ENCODE measurements at regions not wholly inside any gene's neighbourhood (a gene's known extent, or its start where the extent isn't known, plus 50 kb on each side); places are given as distances from the start of the nearest gene placed in this dataset.
"Not testable (repeated sequence)": the region's sequence is repeated elsewhere in the genome, so short reads cannot be mapped to it uniquely, and the experiment has no call there.

DNA sequence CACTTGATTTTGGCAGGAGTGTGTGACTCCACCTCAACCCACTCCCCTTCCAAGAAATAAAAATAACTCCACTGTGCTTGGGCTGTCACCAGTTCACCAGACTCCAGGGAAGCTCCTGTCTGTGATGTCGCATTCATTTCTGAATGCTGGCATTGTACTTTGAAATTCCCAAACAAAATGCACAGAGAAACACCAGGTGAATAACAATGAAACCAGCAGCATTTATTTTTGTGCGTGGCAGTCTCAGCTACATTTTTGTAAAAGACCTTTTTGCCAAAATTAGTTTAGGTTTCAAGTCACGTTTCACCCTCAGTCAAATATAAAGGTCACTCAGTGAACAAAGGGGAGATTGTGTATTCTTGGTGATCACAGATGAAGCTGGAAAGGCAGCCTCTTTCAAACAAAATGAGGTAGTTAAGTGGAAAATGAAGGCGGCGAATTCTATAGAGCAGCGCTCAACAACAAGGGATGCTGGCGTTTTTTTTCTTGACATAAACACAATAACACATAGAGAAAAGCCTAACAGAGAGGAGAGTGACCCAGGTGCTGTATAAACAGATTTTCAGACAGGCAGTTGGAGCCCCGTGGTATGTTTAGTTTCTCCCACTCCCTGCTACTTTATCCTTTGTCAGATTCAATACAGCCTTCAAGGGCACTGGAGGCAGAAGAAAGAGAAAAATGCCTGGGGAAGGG is 210.3 kb upstream of the GCFC2 start:
- DNase-seq (ENCODE audit: low read depth, low spot score), result peak; percentile 21

DNA sequence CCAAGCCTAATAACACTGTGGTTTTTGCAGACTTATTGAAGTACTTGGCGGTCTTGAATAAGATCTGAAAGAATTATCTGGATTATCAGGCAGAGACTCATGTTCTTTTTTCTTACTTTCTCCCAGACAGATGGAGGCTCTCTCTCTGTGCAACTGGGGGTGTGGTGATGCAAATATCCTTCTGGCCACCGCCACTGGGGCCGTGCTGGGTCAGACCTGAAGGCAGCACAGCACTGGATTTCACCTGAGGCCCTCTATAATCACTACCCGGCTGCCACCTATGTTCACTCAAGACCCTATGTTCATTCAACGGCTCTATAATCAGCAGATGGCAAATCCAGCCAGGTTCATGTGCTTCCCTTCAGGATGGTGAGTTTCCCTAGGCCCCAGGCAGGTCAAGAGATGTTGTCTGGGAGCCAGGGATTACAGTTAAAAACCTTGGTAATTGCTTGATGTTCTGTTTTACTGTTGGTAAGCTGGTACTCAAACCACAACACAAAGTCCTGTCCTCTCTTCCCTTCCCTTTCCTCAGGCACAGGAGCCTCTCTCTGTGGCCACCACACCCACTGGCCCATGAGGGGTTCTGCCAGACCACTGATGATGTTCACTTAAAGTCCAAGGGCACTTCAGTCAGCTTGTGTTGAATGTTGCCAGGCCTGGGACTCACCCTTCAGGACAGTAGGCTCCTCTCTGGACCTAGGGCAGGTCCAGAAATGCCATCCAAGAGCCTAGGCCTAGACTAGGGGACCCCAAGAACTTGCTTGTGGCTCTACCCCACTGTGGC is 205.3 kb upstream of the GCFC2 start:
- no peak for DNase-seq (ENCODE audit: low read depth, low spot score)

DNA sequence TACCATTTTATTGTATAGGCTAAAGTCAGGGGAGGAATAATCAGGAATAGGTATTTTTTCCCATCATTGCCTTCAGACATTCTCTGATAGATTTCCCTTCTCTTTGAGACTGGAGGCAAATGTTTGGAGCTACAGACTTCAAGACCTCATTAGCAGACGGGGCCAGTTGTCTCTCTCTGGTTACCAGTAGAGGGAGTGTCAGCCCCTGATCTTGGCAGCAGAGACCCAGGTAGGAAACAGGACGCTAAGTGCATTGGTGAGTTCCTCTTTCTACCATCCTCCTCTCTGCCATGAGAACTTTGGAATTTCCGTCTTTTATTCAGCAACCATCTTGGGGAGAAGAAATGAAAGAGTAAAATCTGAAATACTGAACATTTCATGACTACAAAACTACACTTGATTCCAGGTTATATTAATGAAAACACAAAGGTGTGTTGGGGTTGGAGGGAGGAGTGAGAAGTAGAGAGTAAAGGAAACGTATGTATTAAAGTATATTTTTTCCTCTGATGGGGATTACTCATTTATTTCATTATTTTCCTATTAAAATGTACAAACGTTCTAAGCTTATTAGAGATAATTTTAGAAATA is 186.2 kb upstream of the GCFC2 start:
- DNase-seq (ENCODE audit: low read depth, low spot score), result peak; percentile 46

DNA sequence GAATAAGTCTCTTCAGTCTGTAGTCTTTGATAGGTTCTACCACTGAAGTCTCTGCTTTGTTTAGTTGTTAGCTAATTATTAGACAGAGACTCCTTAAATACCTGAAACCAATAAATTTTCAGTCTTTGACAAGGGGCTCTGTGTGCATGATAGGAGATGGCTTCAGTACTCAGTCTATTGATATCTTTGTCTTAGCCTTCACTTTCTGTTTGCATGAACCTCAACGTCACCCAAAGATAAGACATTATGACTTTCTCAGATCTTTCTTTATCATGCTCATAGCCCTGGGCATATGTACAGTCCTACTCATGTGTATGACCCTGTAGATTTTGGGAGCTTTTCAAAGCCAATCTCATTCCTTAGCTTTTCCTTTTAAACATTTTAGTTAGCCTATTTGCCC is 183.5 kb upstream of the GCFC2 start:
- DNase-seq (ENCODE audit: low read depth, low spot score), result no peak

DNA sequence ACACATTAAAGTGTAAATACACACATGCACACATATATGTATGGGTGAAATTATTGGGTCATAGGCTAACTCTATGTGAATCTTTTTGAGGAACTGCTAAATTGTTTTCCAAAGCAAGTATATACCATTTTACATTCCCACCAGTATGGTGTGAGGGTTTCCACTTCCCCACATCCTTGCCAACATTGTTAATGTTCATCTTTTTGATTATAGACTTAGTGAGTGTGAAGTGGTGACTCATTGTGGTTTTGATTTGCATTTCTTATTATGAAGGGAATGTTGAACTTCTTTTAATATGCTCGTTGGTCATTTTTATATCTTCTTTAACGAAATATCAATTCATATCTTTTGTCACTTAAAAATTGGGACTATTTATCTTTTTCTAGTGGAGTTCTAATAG is 181.8 kb upstream of the GCFC2 start:
- DNase-seq (ENCODE audit: low read depth, low spot score), result peak; percentile 25

DNA sequence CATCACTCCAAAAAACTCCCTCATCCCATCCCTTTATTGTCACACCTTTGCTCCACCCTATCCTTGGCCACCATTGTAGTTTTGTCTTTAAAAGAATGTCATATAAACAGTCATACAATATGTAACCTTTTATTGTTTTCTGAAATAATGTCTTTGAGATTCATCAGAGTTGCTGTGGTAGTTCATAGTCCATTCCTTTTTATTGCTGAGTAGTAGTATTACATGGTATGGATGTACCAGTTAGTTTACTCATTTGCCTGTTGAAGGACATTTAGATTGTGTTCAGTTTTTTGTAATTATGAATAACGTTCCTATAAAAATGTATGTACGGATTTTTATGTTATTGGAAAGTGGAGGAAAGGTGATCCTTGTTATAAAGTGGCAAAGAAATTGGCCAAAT is 171.8 kb upstream of the GCFC2 start:
- no peak for DNase-seq (ENCODE audit: low read depth, low spot score)

DNA sequence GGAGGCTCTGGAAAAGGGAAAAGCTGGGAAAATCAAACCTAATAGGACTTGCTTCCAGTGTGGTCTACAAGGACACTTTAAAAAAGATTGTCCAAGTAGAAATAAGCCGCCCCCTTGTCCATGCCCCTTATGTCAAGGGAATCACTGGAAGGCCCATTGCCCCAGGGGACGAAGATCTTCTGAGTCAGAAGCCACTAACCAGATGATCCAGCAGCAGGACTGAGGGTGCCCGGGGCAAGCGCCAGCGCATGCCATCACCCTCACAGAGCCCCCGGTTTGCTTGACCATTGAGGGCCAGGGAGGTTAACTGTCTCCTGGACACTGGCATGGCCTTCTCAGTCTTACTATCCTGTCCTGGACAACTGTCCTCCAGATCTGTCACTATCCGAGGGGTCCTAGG is 164.9 kb upstream of the GCFC2 start:
- not testable (repeated sequence) for DNase-seq (ENCODE audit: low read depth, low spot score)

DNA sequence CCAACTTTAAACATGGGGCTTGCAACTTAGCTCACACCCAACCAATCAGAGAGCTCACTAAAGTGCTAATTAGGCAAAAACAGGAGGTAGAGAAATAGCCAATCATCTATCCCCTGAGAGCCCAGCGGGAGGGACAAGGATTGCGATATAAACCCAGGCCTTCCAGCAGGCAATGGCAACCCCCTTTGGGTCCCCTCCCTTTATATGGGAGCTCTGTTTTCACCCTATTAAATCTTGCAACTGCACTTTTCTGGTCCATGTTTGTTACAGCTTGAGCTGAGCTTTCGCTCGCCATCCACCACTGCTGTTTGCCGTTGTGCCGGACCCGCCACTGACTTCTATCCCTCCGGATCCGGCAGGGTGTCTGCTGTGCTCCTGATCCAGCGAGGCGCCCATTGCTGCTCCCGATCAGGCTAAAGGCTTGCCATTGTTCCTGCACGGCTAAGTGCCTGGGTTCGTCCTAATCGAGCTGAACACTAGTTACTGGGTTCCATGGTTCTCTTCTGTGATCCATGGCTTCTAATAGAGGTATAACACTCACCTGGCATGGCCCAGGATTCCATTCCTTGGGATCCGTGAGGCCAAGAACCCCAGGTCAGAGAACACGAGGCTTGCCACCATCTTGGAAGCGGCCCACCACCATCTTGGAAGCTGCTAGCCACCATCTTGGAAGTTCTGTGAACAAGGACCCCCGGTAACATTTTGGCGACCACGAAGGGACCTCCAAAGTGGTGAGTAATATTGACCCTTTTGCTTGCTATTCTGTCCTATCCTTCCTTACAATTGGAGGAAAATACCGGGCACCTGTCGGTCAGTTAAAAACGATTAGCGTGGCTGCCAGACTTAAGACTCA is 161.3 kb upstream of the GCFC2 start:
- DNase-seq (ENCODE audit: low read depth, low spot score), result not testable (repeated sequence)

DNA sequence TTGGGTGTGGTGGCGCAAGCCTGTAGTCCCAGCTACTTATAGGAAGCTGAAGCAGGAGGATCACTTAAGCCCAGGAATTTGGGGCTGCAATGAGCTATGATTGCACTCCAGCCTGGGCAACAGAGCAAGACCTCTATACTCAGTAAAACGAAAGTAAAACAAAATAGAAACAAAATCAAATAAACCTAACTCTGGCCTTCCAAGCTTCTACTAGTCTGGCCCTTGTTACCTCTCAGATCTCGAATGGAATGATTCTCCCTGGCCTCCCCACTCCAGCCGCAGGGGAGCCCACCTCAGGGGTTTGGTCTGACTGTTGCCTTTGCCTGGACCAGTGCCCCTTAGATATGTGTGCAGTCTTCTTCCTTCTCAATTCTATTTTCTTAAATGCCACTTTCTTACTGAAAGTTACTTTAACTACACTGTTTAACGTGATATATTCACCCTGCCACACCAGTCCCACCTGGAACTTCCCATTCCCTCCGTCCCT is 160.0 kb upstream of the GCFC2 start:
- no peak for DNase-seq (ENCODE audit: low read depth, low spot score)

DNA sequence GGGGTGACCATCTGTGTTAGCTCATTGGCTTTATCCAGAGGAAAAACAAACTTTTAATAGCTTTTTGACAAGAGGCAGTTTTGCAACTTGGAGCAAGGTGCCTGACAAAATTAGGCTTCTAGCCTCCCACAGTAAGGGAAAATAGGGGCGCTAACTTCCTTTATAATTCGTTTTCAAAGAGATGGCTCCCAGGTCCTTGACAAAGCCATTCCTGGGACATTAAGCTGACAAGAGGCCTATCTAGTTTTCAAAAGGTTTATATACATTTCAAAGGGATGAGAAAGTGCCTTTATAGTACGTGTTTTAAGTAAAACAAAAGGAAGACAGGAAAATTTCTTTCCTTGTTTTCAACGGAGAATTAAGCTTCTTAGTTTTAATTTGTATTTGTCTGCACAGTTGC is 159.4 kb upstream of the GCFC2 start:
- DNase-seq (ENCODE audit: low read depth, low spot score), result no peak

DNA sequence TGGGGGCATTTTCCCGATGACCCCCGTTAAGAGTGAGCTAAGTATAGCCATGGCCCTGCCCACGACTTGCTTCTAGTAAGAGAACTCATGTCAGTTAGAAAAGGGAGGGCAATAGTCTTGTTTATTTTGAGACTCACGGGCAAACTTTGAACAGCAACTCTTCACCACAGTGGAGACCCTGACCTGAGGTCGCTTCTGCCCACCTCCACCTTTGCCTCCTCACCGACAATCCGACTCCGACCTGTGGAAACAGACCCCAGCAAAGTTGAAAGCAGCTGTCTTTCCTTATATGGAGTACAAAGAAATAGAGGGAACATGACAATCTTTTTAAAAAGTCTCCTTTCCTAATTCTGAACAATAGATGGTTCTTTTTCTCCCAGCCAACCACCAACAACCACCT is 155.0 kb upstream of the GCFC2 start:
- no peak for DNase-seq (ENCODE audit: low read depth, low spot score)

DNA sequence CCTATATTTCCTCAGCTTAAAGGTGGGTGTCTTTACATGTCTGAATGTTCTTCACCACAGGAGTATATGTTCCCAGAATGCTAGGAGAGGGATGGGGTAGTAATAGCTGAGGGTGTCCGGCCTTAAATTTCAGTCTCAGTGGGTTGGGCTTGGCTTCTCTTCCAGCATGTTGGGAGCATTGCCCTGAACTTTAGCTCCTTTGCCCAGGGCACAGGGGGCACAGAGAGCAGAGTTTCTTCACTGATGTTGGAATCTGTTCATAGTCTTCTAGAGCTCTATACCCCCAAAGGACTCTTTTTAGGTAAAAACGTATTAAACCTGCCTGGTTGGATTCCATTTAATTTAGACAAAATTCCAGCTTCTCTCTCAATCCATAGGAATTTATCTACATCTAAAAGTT is 154.4 kb upstream of the GCFC2 start:
- no peak for DNase-seq (ENCODE audit: low read depth, low spot score)

DNA sequence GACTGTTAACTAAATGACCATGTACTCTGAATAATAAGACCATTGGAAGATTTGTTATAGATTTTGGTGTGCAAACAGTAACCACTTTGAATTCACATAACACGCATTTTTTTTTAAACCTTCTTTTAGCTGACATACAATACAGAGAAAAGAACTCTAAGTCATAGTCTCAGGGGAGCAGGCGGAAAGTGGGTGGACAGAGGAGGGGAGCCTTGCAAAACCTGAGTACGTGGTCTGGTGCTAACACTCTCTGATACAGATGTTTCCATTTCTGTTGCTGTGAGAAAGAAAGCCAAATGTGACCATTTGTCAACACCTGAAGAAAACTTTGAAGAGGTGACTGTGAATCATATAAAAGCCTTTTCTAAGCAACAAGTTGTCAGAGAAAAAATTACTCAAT is 151.8 kb upstream of the GCFC2 start:
- DNase-seq (ENCODE audit: low read depth, low spot score), result no peak

DNA sequence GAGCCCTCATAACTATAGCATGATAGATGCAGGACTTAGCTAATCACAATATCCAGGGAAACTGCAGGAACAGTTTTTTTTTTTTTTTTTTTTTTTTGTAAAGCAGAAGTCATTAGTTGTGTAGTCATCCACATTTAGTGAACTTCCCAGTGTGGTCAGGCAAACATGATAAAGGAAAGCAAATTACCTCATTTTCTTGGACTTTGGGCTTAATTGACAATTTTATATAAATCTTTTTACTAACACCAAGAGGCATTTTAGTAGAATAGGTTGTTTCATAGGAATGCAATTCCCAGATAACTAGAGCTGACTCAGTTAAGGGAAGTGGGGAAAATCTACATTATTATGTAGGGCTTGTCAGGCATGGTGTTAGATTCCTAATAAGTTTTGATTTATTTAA is 142.7 kb upstream of the GCFC2 start:
- peak; percentile 84 for DNase-seq (ENCODE audit: low read depth, low spot score)

DNA sequence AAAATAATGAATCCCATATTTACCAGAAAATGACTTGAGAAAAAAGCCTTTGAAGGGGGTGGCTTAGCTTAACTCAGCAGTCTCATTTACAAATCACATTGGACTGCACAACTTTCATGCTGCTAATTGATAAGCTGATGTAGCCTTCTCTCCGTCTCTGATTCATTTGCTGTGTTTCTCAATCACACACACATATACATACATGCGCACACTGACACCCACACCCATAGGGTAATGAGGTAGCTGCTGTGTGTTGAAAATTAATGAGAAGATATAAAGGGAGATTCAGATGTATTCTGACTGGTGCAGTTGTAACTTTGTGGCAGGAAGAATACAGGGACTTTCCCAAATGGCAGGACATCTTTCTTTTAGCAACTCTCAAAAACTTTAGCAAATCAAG is 141.9 kb upstream of the GCFC2 start:
- peak; percentile 43 for DNase-seq (ENCODE audit: low read depth, low spot score)

DNA sequence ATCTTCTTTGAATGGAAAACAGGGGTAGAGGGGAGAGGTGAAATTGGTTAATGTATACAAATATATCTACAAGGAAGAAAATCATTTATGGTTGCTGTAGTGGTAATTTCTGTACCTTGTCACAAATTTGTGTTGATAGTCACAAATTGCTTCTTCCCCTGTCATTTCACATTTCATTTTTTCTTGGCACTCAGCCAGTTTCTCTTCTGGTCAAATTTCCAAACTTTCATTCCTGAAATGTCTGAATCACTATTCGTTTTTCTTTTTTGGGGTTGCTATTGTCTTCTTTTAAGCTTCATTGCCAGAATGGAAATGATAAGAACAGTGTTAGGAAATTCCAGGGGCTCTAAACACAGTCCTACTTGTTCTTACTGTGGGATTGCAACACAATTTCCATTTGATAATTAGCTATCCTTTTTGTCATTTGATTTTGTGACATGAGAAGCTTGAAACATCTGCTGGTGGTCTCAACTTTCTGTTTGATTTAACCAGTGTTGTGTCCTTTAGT is 136.0 kb upstream of the GCFC2 start:
- DNase-seq (ENCODE audit: low read depth, low spot score), result peak; percentile 10

DNA sequence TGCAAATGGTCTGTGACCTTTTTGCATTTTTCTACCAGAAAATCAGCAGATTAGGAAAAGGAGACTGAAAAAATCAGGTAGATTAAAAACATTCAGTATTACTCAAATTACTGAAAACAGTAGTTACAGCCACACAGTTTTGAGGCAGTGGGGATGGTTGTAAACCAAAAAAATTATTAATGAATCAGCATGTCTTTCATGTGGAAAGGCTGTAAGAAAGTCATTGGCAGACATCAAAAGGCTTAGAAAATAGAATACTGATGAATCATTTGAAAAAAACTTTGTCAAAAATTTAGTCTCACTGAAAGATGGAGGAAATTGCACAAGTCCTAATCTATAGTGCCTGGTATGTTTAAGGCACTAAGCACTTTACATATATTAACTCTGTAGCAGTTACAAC is 133.9 kb upstream of the GCFC2 start:
- peak; percentile 71 for DNase-seq (ENCODE audit: low read depth, low spot score)

DNA sequence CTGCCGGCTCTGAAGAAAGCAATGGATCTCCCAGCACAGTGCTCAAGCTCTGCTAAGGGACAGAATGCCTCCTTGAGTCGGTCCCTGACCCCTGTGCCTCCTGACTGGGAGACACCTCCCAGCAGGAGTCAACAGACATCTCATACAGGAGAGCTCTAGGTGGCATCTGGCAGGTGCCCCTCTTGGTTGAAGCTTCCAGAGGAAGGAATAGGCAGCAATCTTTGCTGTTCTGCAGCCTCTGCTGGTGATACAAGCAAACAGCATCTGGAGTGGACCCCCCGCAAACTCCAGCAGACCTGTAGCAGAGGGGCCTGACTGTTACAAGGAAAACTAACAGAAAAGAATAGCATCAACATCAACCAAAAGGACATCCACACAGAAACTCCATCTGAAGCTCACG is 123.9 kb upstream of the GCFC2 start:
- not testable (repeated sequence) for DNase-seq (ENCODE audit: low read depth, low spot score)

DNA sequence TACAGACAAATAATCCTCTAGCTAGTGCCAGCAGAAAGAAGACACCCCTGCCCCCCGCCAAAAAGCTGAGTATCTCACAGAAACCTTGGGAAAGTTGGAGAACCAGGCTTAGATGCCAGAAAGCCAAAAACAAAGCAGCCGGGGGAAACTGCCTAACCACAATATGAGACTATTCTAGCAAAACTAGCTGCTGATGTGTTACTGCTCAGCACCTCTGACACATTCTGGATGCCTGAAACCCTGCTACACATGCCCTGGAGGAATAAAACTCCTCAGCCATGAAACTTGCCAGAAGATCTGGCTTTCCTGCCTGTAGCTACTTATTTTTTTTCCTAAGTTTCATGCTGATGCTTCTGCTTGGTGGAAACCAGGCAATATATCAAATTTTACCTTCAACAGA is 122.7 kb upstream of the GCFC2 start:
- peak; percentile 76 for DNase-seq (ENCODE audit: low read depth, low spot score)

DNA sequence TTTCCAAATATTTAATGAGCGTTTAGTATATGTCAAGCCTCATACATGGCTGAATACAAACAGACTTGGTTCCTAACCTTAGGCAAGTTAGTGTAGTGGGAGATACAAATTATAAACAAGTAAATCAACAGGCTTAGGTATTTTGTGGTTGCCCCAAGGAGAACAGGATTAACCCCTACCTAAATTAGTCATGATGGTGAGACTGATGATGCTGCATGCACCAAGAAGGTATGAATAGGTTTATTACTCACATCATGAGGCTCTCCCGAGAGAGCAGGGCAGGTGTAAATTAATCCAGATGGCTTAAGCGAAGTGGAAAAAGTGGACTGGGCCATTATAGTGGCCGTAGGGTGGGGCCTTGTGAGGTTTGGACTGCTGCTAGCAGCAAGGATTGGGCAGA is 118.1 kb upstream of the GCFC2 start:
- DNase-seq (ENCODE audit: low read depth, low spot score), result no peak

DNA sequence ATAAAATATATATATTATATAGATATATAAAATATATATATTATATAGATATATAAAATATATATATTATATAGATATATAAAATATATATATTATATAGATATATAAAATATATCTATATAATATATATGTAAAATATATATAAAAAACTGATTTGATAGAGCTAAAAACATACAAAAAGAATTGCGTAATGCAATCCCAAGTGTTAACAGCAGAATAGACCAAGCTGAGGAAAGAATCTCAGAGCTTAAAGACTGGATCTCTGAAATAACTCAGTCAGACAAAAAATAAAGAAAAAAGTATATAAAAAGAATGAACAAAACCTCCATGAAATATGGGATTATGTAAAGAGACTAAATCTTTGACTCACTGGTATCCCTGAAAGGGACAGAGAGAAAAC is 112.8 kb upstream of the GCFC2 start:
- not testable (repeated sequence) for DNase-seq (ENCODE audit: low read depth, low spot score)

DNA sequence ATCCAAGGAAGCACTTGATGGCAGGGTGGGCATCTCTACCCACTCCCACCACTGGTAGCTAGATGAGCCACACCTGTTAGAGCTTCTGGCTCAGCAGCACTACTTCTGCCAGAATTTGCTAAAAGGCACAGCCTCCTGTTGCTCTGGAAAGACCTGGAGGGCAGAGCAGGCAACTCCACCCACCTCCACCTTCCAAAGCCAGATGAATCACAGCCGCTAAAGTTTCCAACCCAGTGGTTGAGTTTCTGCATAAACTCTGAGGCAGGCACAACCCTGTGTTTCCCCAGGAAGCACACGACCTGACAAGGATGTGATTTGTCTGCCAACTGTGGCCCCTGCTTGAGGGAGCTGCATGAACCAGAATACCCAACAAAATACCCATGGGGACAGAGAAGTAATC is 111.6 kb upstream of the GCFC2 start:
- DNase-seq (ENCODE audit: low read depth, low spot score), result no peak
